B cell (primary cell): ENCODE measurements at regions not wholly inside any gene's neighbourhood (a gene's known extent, or its start where the extent isn't known, plus 50 kb on each side); places are given as distances from the start of the nearest gene placed in this dataset.

ENCODE experiments used
- ATAC-seq: fragments of 200-7000 bp; cut with Tn5 transposase; one replicate; pipeline ENCODE4 v1.10.0; 2021; ENCODE audit warnings: low read depth, mild to moderate bottlenecking, moderate number of reproducible peaks, moderate library complexity
- CTCF ChIA-PET: fragments of 350-600 bp; sonication (Branson Sonifier 250); formaldehyde crosslinking; loops from one replicate; lab custom pipeline; 2021; ENCODE audit warnings: antibody characterized with exemption, inconsistent platforms; lab: Charles Lee
- POLR2A ChIA-PET: fragments of 350-600 bp; sonication (Branson Sonifier 250); formaldehyde crosslinking; loops from one replicate; lab custom pipeline; 2021; ENCODE audit warnings: antibody characterized with exemption; lab: Charles Lee
- DNase-seq: peaks from one replicate; pipeline ENCODE4 v3.0.0; 2013
- H2AFZ ChIP-seq: 2 replicates; pipeline ENCODE4 v1.6.1; 2012; ENCODE audit warnings: mild to moderate bottlenecking, low read depth, low read length; ENCODE audit not compliant: insufficient read depth, poor library complexity, severe bottlenecking
- H3K27ac ChIP-seq, 2 donors: 1 replicate in 1 of 2; 2 replicates in 1 of 2; pipeline ENCODE4 v1.5.1; 2012 to 2013; ENCODE audit warnings: low read length in 2 of 2, mild to moderate bottlenecking in 2 of 2, moderate library complexity in 1 of 2
- H3K27me3 ChIP-seq, 4 experiments: fragments of 200-600 bp in 1 of 4; sonication (generic) in 1 of 4; replicated peaks in 1 of 4; 1 replicate in 2 of 4; 2 replicates in 2 of 4; pipeline versions ENCODE4 v1.6.1 to v1.7.0; 2013 to 2016; ENCODE audit warnings: low read length in 3 of 4, mild to moderate bottlenecking in 2 of 4, mixed read lengths in 1 of 4, moderate library complexity in 1 of 4; ENCODE audit not compliant: insufficient read depth in 4 of 4, control insufficient read depth in 3 of 4; ENCODE audit errors: control extremely low read depth in 1 of 4
- H3K36me3 ChIP-seq, 2 experiments: replicated peaks in 1 of 2; 1 replicate in 1 of 2; 2 replicates in 1 of 2; pipeline versions ENCODE4 v1.6.1 to v1.7.1; 2013; ENCODE audit warnings: low read length in 1 of 2; ENCODE audit not compliant: insufficient read depth in 2 of 2, control insufficient read depth in 1 of 2; ENCODE audit errors: control extremely low read depth in 1 of 2, extremely low read depth in 1 of 2
- H3K4me1 ChIP-seq, 2 donors: fragments of 200-600 bp in 1 of 2; sonication (generic) in 1 of 2; 1 replicate in 1 of 2; 2 replicates in 1 of 2; pipeline versions ENCODE4 v1.5.1 to v1.6.1; 2013 to 2017; ENCODE audit warnings: low read length in 2 of 2; ENCODE audit not compliant: control insufficient read depth in 2 of 2, insufficient read depth in 2 of 2
- H3K4me2 ChIP-seq: replicated peaks from 2 replicates; pipeline ENCODE3; 2012; ENCODE audit warnings: mild to moderate bottlenecking, low read depth, low read length; ENCODE audit not compliant: poor library complexity, severe bottlenecking
- H3K4me3 ChIP-seq, 5 experiments: fragments of 200-600 bp in 1 of 5; sonication (generic) in 1 of 5; 1 replicate in 3 of 5; 2 replicates in 2 of 5; pipeline versions ENCODE4 v1.5.1 to v1.7.0; 2011 to 2016; ENCODE audit warnings: low read length in 4 of 5, mild to moderate bottlenecking in 4 of 5, low read depth in 2 of 5, control low read depth in 1 of 5, moderate library complexity in 1 of 5; ENCODE audit not compliant: insufficient read depth in 1 of 5; ENCODE audit errors: control extremely low read depth in 1 of 5, extremely low read depth in 1 of 5
- H3K79me2 ChIP-seq: fragments of 200-600 bp; sonication (generic); one replicate; pipeline ENCODE4 v1.6.0; 2016; ENCODE audit warnings: low read length; ENCODE audit not compliant: control insufficient read depth, insufficient read depth
- H3K9ac ChIP-seq: fragments of 200-600 bp; sonication (generic); 2 replicates; pipeline ENCODE4 v1.6.1; 2017; ENCODE audit warnings: mild to moderate bottlenecking, low read length, moderate library complexity
- H3K9me3 ChIP-seq, 3 donors: one replicate each; pipeline versions ENCODE4 v1.6.1 to v1.7.1; 2013; ENCODE audit warnings: low read length in 2 of 3; ENCODE audit not compliant: control insufficient read depth in 2 of 3, insufficient read depth in 1 of 3; ENCODE audit errors: control extremely low read depth in 1 of 3
- H4K20me1 ChIP-seq: 2 replicates; pipeline ENCODE4 v1.6.0; 2012; ENCODE audit warnings: mild to moderate bottlenecking, low read length; ENCODE audit not compliant: insufficient read depth, control insufficient read depth, poor library complexity, severe bottlenecking
- H3K27ac Mint-ChIP-seq: one replicate; pipeline ENCODE4 v1.8.0; 2021; ENCODE audit warnings: mixed read lengths
- H3K27me3 Mint-ChIP-seq: one replicate; pipeline ENCODE4 v1.8.0; 2021; ENCODE audit warnings: mixed read lengths
- H3K4me1 Mint-ChIP-seq: one replicate; pipeline ENCODE4 v1.8.0; 2021; ENCODE audit warnings: mixed read lengths
- H3K4me3 Mint-ChIP-seq: one replicate; pipeline ENCODE4 v1.8.0; 2021; ENCODE audit warnings: mixed read lengths
- H3K9me3 Mint-ChIP-seq: one replicate; pipeline ENCODE4 v1.8.0; 2022; ENCODE audit warnings: mixed read lengths; ENCODE audit not compliant: insufficient read depth
- CTCF ChIP-seq: fragments of 200-600 bp; IDR thresholded peaks from one replicate; pipeline ENCODE4 v1.8.0; 2022; ENCODE audit warnings: antibody characterized with exemption, mild to moderate bottlenecking
- EZH2 ChIP-seq: IDR thresholded peaks from 2 replicates; pipeline ENCODE4 v1.6.1; 2012; ENCODE audit warnings: borderline replicate concordance, low read depth, mild to moderate bottlenecking, moderate library complexity, low read length; ENCODE audit not compliant: insufficient read depth, poor library complexity, severe bottlenecking
- WGBS: methylation state at CpG from one replicate; pipeline ENCODE4 v1.1.5; 2013; ENCODE audit warnings: missing lambda C conversion rate; ENCODE audit not compliant: insufficient coverage; 5-methylcytosine and 5-hydroxymethylcytosine counted together
- intact Hi-C: fragments of 100-400 bp; cut with micrococcal nuclease; formaldehyde crosslinking; loops from one replicate; pipeline ENCODE4 v1.10.0; 2022

- H3K4me1 ChIP-seq = no peaks in the 10 kb centered on the region
- no peak for DNase-seq
- Mint-ChIP-seq H3K4me1 (no peaks in the 10 kb centered on the region), H3K9me3 (no peaks in the 10 kb centered on the region), H3K4me3 (no peak overlapping the region), H3K27me3 (peaks cover 2% of the 10 kb centered on the region), H3K27ac (no peak overlapping the region)
- H3K4me3 ChIP-seq = no peak overlapping the region
- ChIA-PET CTCF (no interaction called here), POLR2A (no interaction called here)
- no peak overlapping the region for H2AFZ ChIP-seq
- intact Hi-C loops = no loop called here
- no peaks in the 10 kb centered on the region for H3K36me3 ChIP-seq
- no peak for ATAC-seq
- no peak overlapping the region for H3K9ac ChIP-seq
- H3K4me2 ChIP-seq = no peak overlapping the region
- TF ChIP-seq EZH2 (no peak), CTCF (no peak)
- no CpG with 5 or more reads among the region's 3 CpGs for WGBS
- H3K27ac ChIP-seq = no peak overlapping the region
- H3K9me3 ChIP-seq = no peaks in the 10 kb centered on the region
- H4K20me1 ChIP-seq = no peaks in the 10 kb centered on the region
- H3K79me2 ChIP-seq = no peaks in the 10 kb centered on the region
- H3K27me3 ChIP-seq = peaks cover 0 to 4% (median 0%) of the 10 kb centered on the region in 4 experiments
Observed at GRCh38 chr15:39361497-39361896, 219.4 kb upstream of the THBS1 start.

GRCh38 chr15:39362821-39363561, 217.9 kb upstream of the THBS1 start:
- Histone ChIP-seq H3K27ac (no peak overlapping the region), H2AFZ (no peak overlapping the region), H3K9me3 (no peaks in the 10 kb centered on the region), H3K36me3 (no peaks in the 10 kb centered on the region), H3K79me2 (no peaks in the 10 kb centered on the region), H4K20me1 (no peaks in the 10 kb centered on the region), H3K4me2 (no peak overlapping the region), H3K4me3 (no peak overlapping the region), H3K4me1 (no peaks in the 10 kb centered on the region), H3K27me3 (peaks cover 0 to 4% (median 0%) of the 10 kb centered on the region in 4 experiments), H3K9ac (no peak overlapping the region)
- H3K27me3 Mint-ChIP-seq = peaks cover 2% of the 10 kb centered on the region
- DNase-seq (no peak), ATAC-seq (no peak)
- WGBS = 93% methylated on average over 4 of the region's 8 CpGs
- H3K4me3 Mint-ChIP-seq = no peak overlapping the region
- no peaks in the 10 kb centered on the region for H3K9me3 Mint-ChIP-seq
- no peak overlapping the region for H3K27ac Mint-ChIP-seq
- ChIA-PET CTCF (no interaction called here), POLR2A (no interaction called here)
- no peaks in the 10 kb centered on the region for H3K4me1 Mint-ChIP-seq
- no peak for TF ChIP-seq EZH2
- TF ChIP-seq CTCF = no peak
- intact Hi-C loops = no loop called here
